GM18867 (cell line): ENCODE measurements at regions not wholly inside any gene's neighbourhood (a gene's known extent, or its start where the extent isn't known, plus 50 kb on each side); places are given as distances from the start of the nearest gene placed in this dataset.
"Not testable (repeated sequence)": the region's sequence is repeated elsewhere in the genome, so short reads cannot be mapped to it uniquely, and the experiment has no call there.

Source experiments
- ATAC-seq: cut with Tn5 transposase; IDR thresholded peaks from one replicate; pipeline ENCODE4 v1.9.1; 2021; ENCODE audit warnings: mild to moderate bottlenecking, moderate library complexity; ENCODE audit not compliant: unreplicated experiment

DNA sequence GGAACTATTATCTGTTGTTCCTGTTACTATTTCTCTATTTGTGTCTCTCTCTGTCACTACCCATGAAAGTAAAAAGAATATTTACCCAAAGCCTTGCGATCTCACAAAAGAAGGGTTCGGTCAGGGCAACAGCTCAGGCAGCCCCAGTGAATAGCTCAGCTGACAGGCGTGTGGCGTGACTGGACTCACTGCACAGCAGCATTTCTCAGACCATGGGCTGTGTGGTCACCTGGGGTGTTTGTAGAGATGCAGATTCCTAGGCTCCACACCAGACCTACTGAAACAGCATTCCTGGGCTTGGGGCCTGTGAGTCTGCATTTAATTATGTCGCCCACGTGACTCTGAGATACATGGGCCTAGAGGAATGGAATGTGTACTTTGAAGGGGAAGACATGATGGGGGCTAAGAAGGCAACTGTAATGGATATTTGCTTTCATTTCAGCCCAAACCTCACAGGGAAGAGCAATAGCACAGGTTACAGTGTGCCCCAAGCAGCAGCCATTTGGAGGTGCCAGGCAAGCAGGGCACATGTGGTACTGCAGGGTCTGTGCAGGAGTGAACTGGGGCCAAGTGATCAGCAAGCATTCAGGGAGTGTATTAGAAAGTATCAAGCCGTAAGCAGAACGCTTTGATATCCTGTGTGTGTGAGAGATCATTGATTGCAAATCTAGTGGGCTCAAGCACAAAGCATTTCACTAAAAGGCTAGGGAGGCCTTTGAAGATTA is 90.4 kb upstream of the RBMS1 start:
- ATAC-seq, result no peak

GRCh38 chr2:160584972-160585494 is 91.4 kb upstream of the RBMS1 start:
- no peak for ATAC-seq

GRCh38 chr2:160590664-160591063 is 97.1 kb upstream of the RBMS1 start:
- no peak for ATAC-seq

GRCh38 chr2:160592401-160592800 is 98.8 kb upstream of the RBMS1 start:
- ATAC-seq, result no peak

GRCh38 chr2:160592993-160593392 is 99.4 kb upstream of the RBMS1 start:
- no peak for ATAC-seq

DNA sequence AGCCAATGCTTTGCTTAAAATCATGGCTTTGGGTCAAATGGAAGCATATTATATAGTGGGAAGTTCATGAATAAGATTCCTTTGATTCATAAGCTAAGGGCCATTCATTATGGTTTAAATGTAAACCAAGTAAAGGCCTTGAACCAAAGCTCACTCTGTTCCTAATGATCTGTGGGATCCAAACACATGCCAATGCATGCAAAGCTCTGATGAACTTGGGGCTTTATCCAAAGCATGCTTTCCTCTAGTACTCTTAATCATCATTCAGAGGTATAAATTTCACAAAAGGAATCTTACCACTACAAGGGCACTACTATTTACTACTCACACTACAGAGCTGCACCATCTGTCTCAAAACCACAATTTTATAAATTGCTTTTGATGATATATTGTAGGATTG is 102.8 kb upstream of the RBMS1 start:
- no peak for ATAC-seq

GRCh38 chr2:160600437-160600836 is 106.8 kb upstream of the RBMS1 start:
- not testable (repeated sequence) for ATAC-seq

- no peak for ATAC-seq
These were observed 108.5 kb upstream of the RBMS1 start for GRCh38 chr2:160602073-160602472.

GRCh38 chr2:160603771-160604510 is 110.3 kb upstream of the RBMS1 start:
- ATAC-seq, result no peak

DNA sequence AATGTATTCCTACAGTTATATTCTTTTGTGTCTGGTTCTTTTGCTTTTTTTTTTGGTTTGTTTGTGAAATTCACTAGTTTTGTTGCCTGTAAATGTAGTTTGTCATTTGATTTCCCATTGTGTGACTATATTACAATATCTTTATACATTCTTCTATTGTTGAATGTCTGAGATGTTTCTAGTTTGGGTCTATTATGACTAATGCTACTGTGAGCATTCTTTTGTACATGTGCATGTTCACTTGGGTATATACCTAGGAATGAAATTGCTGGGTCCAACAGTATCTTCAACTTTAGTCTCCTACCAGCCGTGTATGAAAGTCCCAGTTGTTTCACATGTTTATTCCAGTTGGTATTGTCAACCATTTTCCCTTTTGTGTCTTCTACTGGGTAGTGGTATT is 112.7 kb upstream of the RBMS1 start:
- no peak for ATAC-seq

- ATAC-seq, result no peak
These were observed 115.0 kb upstream of the RBMS1 start for GRCh38 chr2:160608599-160608998.

- ATAC-seq, result no peak
These were observed 115.7 kb upstream of the RBMS1 start for GRCh38 chr2:160609346-160609745.

GRCh38 chr2:160610041-160610440 is 116.4 kb upstream of the RBMS1 start:
- no peak for ATAC-seq

GRCh38 chr2:160612266-160612856 is 118.8 kb upstream of the RBMS1 start:
- ATAC-seq, result no peak

GRCh38 chr2:160613466-160614153 is 120.0 kb upstream of the RBMS1 start:
- ATAC-seq, result no peak

GRCh38 chr2:160614391-160614790 is 120.8 kb upstream of the RBMS1 start:
- no peak for ATAC-seq

DNA sequence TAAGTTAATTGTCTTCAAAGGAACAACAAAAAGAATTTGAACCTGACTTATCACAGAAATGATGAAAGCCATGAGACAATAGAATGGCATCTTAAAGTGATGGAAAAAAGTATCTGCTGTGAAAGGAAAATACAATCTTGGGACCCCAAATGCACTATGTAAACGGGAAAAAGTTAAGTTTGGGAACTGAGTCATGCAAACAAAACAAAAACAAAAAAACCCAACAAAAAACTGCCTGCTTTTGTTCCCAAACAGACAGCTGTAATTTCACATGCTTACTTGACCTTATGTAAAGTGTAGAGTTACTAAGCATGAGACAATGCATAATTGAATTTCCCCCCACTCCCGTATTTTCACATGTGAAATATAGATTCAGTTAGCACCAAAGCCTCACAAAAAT is 122.1 kb upstream of the RBMS1 start:
- no peak for ATAC-seq

- no peak for ATAC-seq
These were observed 122.5 kb upstream of the RBMS1 start for GRCh38 chr2:160616149-160616548.

GRCh38 chr2:160621748-160622147 is 128.1 kb upstream of the RBMS1 start:
- no peak for ATAC-seq

GRCh38 chr2:160628020-160628637 is 134.5 kb upstream of the RBMS1 start:
- ATAC-seq, result not testable (repeated sequence)

GRCh38 chr2:160628811-160629210 is 135.2 kb upstream of the RBMS1 start:
- ATAC-seq, result peak; percentile 93
